GM19372 (cell line): ENCODE measurements at regions not wholly inside any gene's neighbourhood (a gene's known extent, or its start where the extent isn't known, plus 50 kb on each side); places are given as distances from the start of the nearest gene placed in this dataset.

ENCODE experiments used
- ATAC-seq: cut with Tn5 transposase; IDR thresholded peaks from one replicate; pipeline ENCODE4 v1.9.1; 2021; ENCODE audit warnings: mild to moderate bottlenecking, low read depth, moderate library complexity; ENCODE audit not compliant: unreplicated experiment

DNA sequence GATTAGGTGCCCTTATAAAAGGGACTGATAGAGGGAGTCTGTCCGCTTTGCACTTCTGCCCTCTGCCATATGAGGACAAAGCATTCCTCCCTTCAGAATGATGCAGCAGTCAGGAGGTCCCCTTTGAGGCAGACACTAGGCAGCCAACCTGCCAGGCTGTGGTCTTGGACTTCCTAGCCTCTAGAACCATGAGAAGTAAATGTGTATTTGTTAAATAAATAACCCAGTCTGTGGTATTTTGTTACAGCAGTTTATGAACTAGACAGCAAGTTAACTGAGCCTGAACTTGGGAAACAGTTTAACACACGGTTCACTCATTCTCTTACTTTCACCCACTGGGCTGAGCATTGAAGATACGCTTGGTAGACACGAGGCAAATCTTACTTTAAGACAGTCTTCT lies 313.2 kb downstream of the UQCRFS1 start:
- ATAC-seq: no peak

DNA sequence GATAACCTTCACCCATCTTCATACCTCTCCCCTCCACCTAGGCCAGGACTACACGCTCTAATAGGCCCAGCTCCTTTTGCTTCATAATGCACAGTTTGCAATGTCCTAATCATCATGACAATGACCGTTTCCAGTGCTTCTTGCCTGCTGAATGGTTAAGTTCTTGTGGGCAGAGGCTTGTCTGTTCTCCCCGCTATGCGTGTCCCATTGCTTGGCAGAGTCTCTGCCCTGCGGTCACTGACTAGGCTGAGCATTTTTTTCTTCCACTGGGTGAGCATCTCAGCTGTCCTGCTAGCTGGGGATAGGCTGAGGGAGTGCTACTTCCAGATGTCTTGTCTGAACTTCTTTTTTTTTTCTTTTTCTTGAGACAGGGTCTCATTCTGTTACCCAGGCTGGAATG lies 314.7 kb downstream of the UQCRFS1 start:
- ATAC-seq: no peak

DNA sequence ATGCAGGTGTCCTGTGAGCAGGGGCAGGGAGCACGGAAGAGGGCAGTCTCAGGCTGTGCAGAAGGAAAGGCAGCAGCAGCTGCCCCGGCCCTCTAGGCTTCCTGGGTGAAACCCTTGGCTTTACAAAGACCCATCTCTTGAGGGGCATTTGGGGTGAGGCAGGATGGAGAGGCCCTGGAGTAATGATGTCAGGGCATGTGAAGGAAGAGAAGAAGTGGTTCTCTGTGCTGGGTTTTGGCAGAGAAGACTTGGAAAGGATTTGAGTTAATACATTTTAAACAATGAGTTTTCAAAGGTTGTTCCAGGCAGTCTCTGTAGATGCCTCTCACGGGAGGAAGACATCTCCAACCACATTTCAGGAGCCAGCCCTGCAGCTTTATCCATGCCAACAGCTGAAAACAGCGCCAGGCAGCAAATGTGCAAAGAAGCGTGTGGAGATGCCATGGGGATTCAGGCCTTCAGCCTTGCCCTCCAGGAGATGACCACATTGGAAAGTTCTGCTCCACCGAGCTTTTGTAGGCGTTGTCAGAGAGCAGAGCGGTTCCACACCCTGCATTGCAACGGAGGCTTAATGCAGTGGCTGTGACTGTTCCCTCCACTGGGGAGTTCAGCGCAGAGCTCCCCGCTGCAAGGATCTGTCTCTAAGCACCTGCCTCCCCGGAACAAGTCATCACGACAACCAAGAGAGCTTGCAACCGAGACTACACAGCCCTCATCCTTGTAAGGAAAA lies 322.8 kb downstream of the UQCRFS1 start:
- no peak for ATAC-seq

DNA sequence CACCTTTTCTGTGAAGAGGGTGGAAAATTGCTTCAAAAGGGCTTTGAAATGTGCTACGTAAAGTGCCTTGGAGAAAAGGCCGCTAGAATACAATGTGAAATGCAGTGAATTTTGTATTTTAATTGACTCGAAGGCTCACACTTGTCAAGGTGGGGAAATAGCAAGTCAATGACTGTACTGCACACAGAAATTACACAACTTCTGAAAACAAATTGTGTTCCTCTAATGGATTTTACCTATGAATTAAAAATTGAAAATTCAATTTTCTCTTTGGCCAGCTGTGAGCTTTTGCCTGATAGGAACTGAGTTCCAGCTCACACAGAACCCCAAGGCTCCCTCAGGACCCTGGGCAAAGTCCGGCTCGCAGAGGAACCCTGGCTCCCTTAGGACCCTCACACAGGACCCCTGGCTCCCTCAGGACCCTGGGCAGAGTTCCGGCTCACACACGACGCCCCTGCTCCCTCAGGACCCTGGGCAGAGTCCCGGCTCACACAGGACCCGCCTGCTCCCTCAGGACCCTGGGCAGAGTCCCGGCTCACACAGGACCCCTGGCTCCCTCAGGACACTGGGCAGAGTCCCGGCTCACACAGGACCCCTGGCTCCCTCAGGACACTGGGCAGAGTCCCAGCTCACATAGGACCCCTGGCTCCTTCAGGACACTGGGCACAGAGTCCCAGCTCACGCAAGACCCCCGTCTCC lies 324.9 kb downstream of the UQCRFS1 start:
- no peak for ATAC-seq

DNA sequence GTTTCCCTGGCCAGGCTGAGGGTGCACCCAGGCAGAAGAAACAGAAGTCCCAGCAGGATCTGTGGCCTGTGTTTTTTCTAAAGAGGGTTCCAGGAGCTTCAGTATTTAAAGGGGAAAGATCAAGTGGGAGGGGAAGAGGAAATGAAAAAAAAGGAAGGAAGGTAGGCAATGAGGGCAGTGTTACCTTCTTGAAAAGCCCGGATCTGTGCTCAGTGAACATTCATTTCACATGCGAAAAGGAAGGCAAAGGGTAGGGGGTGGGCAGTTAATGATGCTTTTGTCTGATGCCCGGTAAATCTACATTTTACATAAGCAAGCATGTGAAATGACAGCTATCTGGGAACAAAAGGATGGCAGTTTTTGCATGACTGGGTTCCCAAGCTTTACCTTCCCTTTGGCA lies 326.2 kb downstream of the UQCRFS1 start:
- no peak for ATAC-seq

DNA sequence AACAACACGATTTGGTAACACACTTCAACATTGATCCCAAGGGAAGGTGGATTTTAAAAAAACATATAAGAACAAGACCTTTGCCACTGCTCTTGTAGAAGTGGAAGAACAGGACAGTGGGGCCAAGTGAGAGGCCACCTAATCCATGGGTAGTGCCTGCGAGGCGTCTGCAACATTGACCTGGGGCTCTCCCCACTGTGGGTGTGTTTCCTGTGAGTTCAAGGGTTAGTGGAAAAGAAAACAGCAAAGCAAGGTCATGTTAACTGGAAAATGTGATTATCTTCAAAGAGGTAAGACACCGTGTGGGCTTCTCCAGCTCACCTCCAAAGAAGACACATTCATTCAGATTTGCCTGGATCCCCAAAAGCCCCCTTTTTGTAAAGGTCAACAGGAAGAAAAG lies 327.0 kb downstream of the UQCRFS1 start:
- ATAC-seq: no peak

DNA sequence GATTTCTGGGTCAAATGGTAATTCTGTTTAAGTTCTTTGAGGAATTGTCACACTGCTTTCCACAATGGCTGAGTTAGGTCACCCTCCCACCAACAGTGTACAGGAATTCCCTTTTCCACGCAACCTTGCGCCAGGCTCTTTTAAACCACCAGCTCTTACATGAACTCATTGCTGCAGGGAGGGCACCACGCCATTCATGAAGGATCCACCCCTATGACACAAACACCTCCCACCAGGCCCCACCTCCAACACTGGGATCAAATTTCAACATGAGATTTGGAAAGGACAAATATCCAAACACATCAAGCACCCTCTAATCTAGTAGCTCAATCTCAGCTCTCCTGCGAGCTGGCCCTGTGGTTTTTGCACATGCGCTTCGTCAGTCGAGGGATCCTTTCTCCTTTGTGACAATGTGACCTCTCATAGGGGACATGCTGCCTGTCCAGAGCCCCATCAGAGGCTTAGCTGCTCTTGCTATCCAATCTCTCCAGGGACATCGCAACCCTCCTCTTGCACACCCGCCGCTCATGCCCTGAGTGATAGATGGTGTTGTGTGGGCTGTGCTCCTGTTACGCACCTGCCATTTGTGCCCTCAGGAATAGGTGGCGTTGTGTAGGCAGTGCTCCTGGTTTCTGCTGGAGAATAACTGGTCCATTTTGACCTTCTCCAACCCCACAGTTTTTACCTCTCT lies 328.0 kb downstream of the UQCRFS1 start:
- ATAC-seq: no peak

DNA sequence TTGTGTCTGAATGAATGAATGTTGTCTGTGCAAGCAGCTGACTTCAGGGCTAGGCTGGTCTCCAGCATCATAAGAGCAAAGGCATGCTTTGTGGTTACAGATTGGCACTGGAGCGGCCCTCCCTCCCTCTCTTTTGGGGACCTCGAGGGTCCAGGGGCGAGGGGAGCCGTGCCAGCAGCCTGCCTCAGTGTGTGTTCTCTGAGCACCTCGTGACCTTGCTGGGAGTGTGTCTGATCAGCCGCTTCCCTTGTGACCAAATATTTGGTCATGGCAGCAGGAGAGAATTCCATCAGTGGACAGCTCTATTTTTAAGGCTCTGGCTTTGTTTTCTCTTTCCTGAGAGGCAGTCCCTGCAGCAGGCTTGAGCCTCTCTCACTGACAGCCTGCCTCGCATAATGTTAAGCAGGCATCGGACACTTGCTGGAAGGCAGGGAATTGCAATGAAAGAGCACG lies 329.7 kb downstream of the UQCRFS1 start:
- no peak for ATAC-seq

DNA sequence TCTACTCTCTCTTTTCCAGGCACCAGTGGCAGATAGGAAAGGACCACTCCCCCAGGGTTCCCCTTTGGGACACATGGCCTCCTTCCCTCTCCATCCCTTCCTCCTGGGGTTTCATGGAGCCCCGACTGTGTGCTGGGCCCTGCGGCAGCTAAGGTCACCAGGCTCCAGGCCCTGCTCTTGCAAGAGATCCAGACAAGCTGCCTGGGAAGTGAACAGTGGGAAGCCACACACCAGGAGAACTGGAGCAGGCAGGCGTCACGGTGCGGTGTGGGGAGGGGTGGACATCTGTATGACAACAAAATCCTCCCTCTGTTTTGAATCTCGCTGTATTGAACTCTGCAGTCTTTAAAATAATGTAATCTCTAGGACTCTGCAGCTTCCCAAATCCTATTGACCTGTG lies 330.1 kb downstream of the UQCRFS1 start:
- no peak for ATAC-seq

DNA sequence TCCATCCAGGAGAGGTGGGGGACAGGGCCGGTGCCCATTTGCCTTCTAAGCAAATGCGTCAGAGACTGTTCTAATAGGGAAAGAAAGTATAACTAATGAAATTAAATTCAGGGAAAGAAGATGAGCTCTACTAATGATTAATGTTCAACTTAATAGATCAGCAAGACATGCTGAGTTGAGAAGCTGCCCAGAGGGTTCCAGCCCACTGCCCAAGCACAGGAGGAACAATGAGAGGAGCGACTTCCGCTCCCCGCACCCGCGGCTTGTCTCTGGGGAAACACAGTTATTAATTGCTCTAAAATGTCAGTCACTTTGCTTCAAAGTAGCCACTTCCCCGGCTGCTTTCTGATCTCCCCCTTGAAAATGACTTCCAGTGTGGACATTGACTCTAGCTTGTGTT lies 331.3 kb downstream of the UQCRFS1 start:
- no peak for ATAC-seq

DNA sequence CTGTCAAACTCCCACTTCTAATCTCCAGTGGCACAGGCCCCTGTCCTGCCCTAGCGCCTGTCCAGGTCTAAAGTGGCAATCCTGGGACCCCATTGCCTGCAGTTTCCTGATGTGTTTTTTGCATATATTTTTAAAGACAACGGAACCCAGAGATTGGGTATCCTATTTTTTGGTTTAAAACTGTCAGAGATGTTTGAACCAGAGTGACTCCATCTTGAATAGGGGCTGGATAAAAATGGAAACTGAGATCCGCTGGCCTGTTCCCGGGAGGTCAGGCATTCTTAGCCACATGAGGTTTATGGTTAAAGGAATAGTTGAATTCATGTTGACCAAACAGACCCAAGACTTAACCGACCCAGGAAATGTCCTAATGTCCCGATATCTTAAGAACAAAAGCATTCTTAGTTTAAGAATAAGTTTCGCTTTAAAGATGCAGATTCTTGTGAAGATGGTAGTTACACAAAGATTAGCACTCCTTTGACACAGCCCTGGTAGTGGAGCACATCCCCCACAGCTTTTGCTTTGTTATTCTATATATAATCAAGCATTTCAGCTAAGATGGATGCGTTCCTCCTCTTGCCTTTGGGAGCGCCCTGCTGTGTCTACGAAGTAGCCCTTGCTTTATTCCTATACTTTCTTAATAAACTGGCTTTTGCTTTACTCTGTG lies 332.1 kb downstream of the UQCRFS1 start:
- no peak for ATAC-seq

DNA sequence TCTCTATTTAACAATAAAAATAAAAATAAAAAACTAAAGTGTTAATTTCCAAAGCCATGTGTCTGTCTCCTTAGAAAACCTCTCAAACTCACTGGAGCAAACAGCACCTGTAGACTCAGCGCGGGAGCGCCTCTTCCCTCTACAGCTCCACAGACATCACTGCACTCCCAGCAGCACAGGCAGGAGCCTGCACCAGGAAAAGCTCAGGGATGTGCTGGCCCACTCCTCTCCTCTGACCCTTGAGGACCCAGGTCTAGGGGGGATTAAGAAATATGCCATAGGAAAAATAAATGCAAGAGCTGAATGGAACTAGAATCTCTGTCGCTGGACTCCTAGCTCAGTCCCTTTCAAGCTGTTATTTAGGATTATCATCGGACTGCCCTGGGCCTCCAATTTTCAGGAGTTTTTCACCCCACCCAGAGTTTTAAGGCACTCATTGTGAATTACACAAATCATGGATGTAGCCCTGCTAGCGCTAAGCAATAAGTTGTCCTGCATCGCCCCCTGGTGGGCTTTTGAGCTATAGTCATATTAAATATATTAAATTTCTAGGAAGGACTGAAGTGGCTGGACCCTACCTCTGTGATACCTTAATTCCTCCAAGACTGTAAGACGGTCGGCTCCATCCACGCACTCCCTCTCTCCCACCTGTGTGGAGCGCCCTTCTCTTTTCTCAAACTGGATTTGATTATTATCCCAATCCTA lies 333.9 kb downstream of the UQCRFS1 start:
- no peak for ATAC-seq

DNA sequence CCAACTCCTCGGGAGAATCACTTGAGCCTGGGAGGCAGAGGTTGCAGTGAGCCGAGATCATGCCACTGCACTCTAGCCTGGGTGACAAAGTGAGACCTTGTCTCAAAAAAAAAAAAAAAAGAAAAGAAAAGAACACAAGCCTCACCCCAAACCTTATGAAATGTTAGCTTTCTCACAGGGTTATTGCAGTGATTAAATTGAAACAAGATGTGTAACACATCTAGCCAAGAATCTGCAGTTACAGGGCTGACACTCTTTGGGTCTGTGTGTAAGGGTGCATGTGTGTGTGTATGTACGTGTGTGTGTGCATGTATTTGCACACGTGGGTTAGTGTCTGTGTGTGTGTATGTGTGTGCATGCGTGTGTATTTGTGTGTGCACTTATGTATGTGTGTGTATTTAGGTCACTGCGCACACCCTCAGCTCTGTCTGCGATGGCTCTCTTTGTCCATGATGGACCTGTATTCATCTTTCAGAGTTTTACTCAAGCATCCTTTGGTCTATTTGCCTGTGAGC lies 336.3 kb downstream of the UQCRFS1 start:
- no peak for ATAC-seq

DNA sequence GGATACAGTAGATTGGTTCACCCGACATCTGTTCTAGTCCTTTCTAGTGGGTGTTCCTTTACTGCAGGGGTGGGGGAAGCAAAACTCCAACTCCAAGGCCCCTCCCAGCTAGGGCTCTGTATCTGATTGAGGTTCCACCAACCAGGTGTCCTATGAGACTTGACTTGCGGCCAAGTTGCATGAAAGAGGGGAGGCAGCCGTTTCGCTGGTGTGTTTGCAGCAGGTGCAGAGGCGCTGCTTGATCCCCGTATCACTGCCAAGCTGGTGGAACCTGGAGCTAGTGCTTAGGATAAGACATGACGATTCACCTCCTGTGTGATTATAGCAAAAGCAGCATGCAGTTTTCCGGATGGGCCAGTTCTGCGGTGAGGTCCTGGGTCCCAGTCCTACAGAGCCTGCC lies 338.2 kb downstream of the UQCRFS1 start:
- no peak for ATAC-seq

DNA sequence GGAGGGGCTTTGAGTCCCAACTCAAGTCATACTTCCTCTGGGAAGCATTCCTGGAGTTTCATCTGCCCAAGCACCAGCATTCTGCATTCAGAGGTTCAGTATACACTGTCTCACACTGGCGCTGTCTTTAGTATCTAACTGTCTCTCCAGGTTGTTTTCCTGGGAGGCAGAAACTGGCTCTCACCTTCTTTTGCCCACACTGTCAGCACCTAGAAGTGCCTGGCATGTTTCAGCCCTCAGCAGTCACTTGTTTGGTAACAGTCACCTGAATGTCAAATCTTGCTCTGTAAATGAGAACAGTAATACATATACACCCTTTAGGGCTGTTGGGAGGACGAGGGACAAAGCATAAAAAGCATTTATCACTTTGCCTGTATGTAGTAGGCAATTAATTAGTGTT lies 339.6 kb downstream of the UQCRFS1 start:
- ATAC-seq: no peak

DNA sequence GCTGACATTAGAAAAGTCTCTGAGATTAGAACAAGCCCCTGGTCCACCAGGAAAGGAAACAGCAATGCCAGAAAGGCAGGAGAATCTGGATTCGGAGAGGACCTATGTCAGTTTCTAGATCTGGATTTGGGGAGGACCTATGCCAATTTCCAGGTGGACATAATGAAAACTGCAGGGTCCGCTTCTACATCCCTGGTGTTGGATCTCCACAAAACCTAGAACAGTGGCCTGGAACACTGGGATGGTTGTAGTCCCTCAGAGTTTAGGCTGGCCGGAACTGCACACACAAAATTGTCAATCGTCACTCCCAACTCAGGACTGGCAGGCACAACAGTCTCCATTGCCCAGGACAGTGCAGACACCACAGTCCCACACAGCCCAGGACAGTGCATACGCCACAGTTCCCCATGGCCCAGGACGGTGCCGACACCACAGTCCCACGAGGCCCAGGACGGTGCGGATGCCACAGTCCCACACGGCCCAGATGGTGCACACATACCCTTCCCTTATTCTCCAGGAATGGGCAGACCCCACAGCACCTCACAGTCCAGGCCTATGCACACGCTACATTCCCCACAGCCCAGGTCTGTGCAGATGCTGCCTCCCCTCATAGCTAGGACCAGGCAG lies 341.7 kb downstream of the UQCRFS1 start:
- ATAC-seq: no peak

DNA sequence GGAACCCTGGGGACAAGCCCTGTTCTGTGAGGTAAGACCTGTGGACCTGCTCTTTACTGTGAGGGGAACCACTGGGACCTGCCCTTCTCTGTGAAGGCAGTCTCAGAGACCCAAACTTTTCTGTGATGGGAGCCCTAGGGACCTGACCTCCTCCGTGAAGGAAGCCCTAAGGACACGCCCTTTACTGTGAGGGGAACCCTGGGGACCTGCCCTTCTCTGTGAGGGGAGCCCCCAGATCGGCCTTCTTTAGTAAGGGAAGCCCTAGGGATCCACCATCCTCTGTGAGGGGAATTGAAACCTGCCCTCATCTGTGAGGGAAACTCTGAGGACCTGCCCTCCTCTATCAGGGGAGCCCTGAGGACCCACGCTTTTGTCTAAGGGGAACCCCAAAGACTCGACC lies 343.5 kb downstream of the UQCRFS1 start:
- no peak for ATAC-seq

DNA sequence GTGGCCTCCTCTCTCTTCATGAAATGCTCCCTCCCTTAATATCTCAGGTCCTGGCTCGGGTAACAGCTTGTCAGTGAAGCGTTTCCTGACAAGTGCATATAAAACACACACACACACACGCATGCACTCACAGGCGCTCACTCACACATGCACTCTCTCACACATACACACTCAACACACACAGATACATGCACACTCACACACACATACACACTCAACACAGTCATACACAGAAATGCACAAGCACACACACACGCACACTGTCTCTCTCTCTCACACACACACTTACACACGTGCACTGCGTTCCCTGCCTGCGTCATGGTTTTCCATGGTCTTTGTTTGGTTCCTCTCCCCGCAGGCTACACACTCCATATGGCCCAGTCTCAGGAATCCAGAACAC lies 344.1 kb downstream of the UQCRFS1 start:
- ATAC-seq: no peak

DNA sequence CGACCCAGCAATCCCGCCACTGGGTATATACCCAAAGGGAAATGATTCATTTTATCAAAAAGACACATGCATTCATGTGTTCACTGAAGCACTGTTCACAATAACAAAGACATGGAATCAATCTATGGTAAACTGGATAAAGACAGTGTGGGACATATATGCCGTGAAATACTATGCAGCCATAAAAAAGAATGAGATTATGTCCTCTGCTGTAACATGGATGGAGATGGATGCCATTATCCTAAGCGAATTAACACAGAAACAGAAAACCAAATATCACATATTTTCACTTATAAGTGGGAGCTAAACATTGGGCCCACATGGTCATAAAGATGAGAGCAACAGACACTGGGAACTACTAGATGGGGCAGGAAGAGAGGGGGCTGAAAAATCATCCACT lies 345.0 kb downstream of the UQCRFS1 start:
- ATAC-seq: no peak

DNA sequence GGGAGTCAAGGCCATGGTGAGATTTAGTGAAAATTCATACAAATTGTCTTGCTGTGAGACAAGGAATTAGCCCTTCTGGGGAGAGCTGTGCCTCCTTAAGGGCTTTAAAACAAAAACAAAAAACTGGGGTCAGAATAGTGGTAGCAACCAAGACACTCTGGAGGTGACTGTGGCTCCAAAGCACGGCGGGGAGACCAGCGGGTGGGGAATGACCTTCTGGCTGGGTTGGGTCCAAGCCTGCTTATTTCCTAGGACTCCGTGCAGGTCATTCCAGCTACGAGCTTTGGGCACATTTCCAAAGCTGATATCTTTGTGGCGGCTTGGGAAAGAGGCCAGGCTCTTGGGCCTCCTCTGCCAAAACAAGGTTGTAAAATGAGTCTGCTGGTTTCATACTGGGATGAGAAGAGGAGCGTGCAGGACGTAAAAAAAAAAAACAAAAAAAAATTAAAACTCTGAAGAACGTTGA lies 348.3 kb downstream of the UQCRFS1 start:
- no peak for ATAC-seq
